ENCODE measurements at regions not wholly inside any gene's neighbourhood (a gene's known extent, or its start where the extent isn't known, plus 50 kb on each side); places are given as distances from the start of the nearest gene placed in this dataset.

DNA sequence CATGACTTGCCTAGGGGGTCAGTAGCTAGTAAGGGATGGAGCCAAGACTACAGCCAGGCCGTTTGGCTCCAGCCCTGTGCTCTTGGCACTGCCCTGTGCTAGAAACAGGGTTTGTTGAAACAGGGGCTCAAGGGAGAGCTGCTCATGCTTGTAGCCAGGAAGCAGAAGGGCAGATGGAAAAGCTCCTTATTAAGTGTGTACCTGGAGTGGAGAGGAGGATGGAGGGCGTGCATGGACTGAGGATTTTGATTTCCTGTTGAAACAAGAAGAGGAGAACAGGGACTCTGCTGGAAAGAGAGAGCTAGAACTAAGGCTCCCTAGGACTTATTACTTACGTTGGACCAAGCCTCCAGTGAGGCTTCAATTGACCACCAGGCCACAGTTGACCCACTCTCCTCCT lies 363.0 kb downstream of the MID1IP1 start:
- TF ChIP-seq POLR2A (IDR thresholded peaks at IDR 0.05) = no peak
- TF ChIP-seq, protein P1, sequence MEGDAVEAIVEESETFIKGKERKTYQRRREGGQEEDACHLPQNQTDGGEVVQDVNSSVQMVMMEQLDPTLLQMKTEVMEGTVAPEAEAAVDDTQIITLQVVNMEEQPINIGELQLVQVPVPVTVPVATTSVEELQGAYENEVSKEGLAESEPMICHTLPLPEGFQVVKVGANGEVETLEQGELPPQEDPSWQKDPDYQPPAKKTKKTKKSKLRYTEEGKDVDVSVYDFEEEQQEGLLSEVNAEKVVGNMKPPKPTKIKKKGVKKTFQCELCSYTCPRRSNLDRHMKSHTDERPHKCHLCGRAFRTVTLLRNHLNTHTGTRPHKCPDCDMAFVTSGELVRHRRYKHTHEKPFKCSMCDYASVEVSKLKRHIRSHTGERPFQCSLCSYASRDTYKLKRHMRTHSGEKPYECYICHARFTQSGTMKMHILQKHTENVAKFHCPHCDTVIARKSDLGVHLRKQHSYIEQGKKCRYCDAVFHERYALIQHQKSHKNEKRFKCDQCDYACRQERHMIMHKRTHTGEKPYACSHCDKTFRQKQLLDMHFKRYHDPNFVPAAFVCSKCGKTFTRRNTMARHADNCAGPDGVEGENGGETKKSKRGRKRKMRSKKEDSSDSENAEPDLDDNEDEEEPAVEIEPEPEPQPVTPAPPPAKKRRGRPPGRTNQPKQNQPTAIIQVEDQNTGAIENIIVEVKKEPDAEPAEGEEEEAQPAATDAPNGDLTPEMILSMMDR (IDR thresholded peaks at IDR 0.05) = no peak
